HEK293T (cell line): ENCODE measurements at regions not wholly inside any gene's neighbourhood (a gene's known extent, or its start where the extent isn't known, plus 50 kb on each side); places are given as distances from the start of the nearest gene placed in this dataset.

ENCODE experiments used
- BHLHE40 ChIP-seq: fragments of 450-650 bp; IDR thresholded peaks from 2 replicates; pipeline ENCODE4 v1.6.1; 2016; ENCODE audit warnings: mild to moderate bottlenecking, moderate library complexity, borderline replicate concordance
- CTBP1 ChIP-seq: fragments of 450-650 bp; IDR thresholded peaks from 2 replicates; pipeline ENCODE4 v1.6.1; 2016; ENCODE audit warnings: borderline replicate concordance
- ELF4 ChIP-seq: fragments of 450-650 bp; IDR thresholded peaks from 2 replicates; pipeline ENCODE4 v1.6.1; 2017; ENCODE audit warnings: antibody characterized with exemption
- FOXA1 ChIP-seq: fragments of 450-650 bp; IDR thresholded peaks from 2 replicates; pipeline ENCODE4 v1.6.1; 2016; ENCODE audit warnings: mild to moderate bottlenecking
- FOXM1 ChIP-seq: fragments of 450-650 bp; IDR thresholded peaks from 2 replicates; pipeline ENCODE4 v1.6.1; 2017; ENCODE audit warnings: mild to moderate bottlenecking, borderline replicate concordance
- L3MBTL2 ChIP-seq: fragments of 450-650 bp; conservative IDR thresholded peaks from 2 replicates; pipeline ENCODE4 v1.6.1; 2016; ENCODE audit warnings: mild to moderate bottlenecking
- LEF1 ChIP-seq: fragments of 450-650 bp; IDR thresholded peaks from 2 replicates; pipeline ENCODE4 v1.6.1; 2017; ENCODE audit warnings: mild to moderate bottlenecking, borderline replicate concordance
- NFRKB ChIP-seq: fragments of 450-650 bp; IDR thresholded peaks from 2 replicates; pipeline ENCODE4 v1.6.1; 2016; ENCODE audit warnings: mild to moderate bottlenecking, moderate library complexity
- SP1 ChIP-seq: fragments of 450-650 bp; IDR thresholded peaks from 2 replicates; pipeline ENCODE4 v1.6.1; 2017
- SUZ12 ChIP-seq: fragments of 450-650 bp; IDR thresholded peaks from 2 replicates; pipeline ENCODE4 v1.6.1; 2016; ENCODE audit warnings: mild to moderate bottlenecking
- ZNF384 ChIP-seq: fragments of 450-650 bp; IDR thresholded peaks from 2 replicates; pipeline ENCODE4 v1.6.1; 2016
- TF ChIP-seq, protein P1 (sequence below): fragments of 450-650 bp; IDR thresholded peaks from 2 replicates; pipeline ENCODE4 v1.6.1; 2016

DNA sequence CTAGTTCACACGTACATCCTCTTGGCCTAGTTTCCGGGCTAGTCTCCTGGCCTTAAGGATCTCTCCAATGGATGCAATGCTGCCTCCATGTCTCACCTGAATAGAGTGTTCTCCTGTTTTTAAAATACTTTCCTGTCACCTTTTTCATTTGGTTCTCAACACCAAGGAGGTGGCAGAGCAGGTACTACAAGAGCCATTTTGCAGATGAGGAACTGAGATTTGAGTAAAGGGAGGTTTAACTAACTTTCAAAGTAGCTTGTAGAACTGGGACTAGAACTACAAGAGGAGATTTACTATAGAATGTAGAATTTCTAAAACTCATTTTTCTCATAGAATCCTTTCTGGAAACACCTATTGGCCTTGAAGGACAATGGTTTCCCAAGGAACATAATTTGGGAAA is 97.6 kb upstream of the AP1S2 start:
- TF ChIP-seq ZNF384, result no peak
- TF ChIP-seq BHLHE40, result no peak
- no peak for TF ChIP-seq NFRKB
- TF ChIP-seq, protein P1, sequence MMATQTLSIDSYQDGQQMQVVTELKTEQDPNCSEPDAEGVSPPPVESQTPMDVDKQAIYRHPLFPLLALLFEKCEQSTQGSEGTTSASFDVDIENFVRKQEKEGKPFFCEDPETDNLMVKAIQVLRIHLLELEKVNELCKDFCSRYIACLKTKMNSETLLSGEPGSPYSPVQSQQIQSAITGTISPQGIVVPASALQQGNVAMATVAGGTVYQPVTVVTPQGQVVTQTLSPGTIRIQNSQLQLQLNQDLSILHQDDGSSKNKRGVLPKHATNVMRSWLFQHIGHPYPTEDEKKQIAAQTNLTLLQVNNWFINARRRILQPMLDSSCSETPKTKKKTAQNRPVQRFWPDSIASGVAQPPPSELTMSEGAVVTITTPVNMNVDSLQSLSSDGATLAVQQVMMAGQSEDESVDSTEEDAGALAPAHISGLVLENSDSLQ, result no peak
- no peak for TF ChIP-seq SUZ12
- no peak for TF ChIP-seq ELF4
- TF ChIP-seq SP1, result no peak
- TF ChIP-seq FOXM1, result no peak
- TF ChIP-seq LEF1, result no peak
- TF ChIP-seq FOXA1, result no peak
- no peak for TF ChIP-seq L3MBTL2
- no peak for TF ChIP-seq CTBP1
